HPDE6-E6E7 (cell line): ENCODE measurements at regions not wholly inside any gene's neighbourhood (a gene's known extent, or its start where the extent isn't known, plus 50 kb on each side); places are given as distances from the start of the nearest gene placed in this dataset.
"Not testable (repeated sequence)": the region's sequence is repeated elsewhere in the genome, so short reads cannot be mapped to it uniquely, and the experiment has no call there.

Source experiments
- DNase-seq: peaks from one replicate; pipeline ENCODE4 v3.0.0; 2011; ENCODE audit warnings: missing footprints; ENCODE audit errors: extremely low spot score

GRCh38 chr4:127291316-127291715 lies 341.4 kb upstream of the INTU start:
- no peak for DNase-seq

GRCh38 chr4:127293496-127293895 lies 339.3 kb upstream of the INTU start:
- DNase-seq = no peak

- no peak for DNase-seq
Observed at GRCh38 chr4:127304356-127304755, 328.4 kb upstream of the INTU start.

GRCh38 chr4:127307996-127308395 lies 324.8 kb upstream of the INTU start:
- DNase-seq = no peak

- no peak for DNase-seq
Observed at GRCh38 chr4:127309369-127310102, 323.2 kb upstream of the INTU start.

- DNase-seq = no peak
Observed at GRCh38 chr4:127311371-127311770, 321.4 kb upstream of the INTU start.

- DNase-seq = no peak
Observed at GRCh38 chr4:127311924-127312323, 320.8 kb upstream of the INTU start.

- no peak for DNase-seq
Observed at GRCh38 chr4:127313767-127314166, 319.0 kb upstream of the INTU start.

- DNase-seq = no peak
Observed at GRCh38 chr4:127327491-127327890, 305.3 kb upstream of the INTU start.

GRCh38 chr4:127335073-127335620 lies 297.6 kb upstream of the INTU start:
- no peak for DNase-seq

- DNase-seq = no peak
Observed at GRCh38 chr4:127335732-127336131, 297.0 kb upstream of the INTU start.

GRCh38 chr4:127343123-127343522 lies 289.6 kb upstream of the INTU start:
- not testable (repeated sequence) for DNase-seq

- no peak for DNase-seq
Observed at GRCh38 chr4:127344071-127344470, 288.7 kb upstream of the INTU start.

- no peak for DNase-seq
Observed at GRCh38 chr4:127347936-127348335, 284.8 kb upstream of the INTU start.

GRCh38 chr4:127352220-127353113 lies 280.3 kb upstream of the INTU start:
- DNase-seq = no peak

GRCh38 chr4:127355743-127356142 lies 277.0 kb upstream of the INTU start:
- DNase-seq = no peak

- DNase-seq = no peak
Observed at GRCh38 chr4:127357765-127358164, 275.0 kb upstream of the INTU start.

- no peak for DNase-seq
Observed at GRCh38 chr4:127362686-127363085, 270.1 kb upstream of the INTU start.

- no peak for DNase-seq
Observed at GRCh38 chr4:127364397-127364796, 268.4 kb upstream of the INTU start.

- no peak for DNase-seq
Observed at GRCh38 chr4:127364911-127365310, 267.8 kb upstream of the INTU start.

- no peak for DNase-seq
Observed at GRCh38 chr4:127370604-127371003, 262.2 kb upstream of the INTU start.

- DNase-seq = no peak
Observed at GRCh38 chr4:127379499-127379898, 253.3 kb upstream of the INTU start.

- DNase-seq = not testable (repeated sequence)
Observed at GRCh38 chr4:127379948-127380347, 252.8 kb upstream of the INTU start.
